Neural cell (in vitro differentiated cells): ENCODE measurements at regions not wholly inside any gene's neighbourhood (a gene's known extent, or its start where the extent isn't known, plus 50 kb on each side); places are given as distances from the start of the nearest gene placed in this dataset.

Source experiments
- H2AFZ ChIP-seq: fragments of 200-600, 300-800 bp; sonication (generic), shearing (Covaris generic); 2 replicates; pipeline ENCODE4 v1.6.0; 2014; ENCODE audit warnings: low read depth, mild to moderate bottlenecking, antibody characterized with exemption, low read length, moderate library complexity
- H3F3A ChIP-seq: fragments of 200-600 bp; shearing (Covaris generic); 2 replicates; pipeline ENCODE4 v1.6.1; 2016; ENCODE audit warnings: mild to moderate bottlenecking, moderate library complexity, mixed read lengths, antibody characterized with exemption, low read length; ENCODE audit not compliant: insufficient read depth, poor library complexity, severe bottlenecking
- H3K27ac ChIP-seq: fragments of 200-600, 300-800 bp; sonication (generic), shearing (Covaris generic); 2 replicates; pipeline ENCODE4 v1.5.1; 2014; ENCODE audit warnings: mild to moderate bottlenecking, low read length, moderate library complexity
- H3K27me3 ChIP-seq: fragments of 300-800, 200-600 bp; sonication (generic), shearing (Covaris generic); 2 replicates; pipeline ENCODE4 v1.6.0; 2014; ENCODE audit warnings: mild to moderate bottlenecking, low read depth, low read length, moderate library complexity; ENCODE audit not compliant: insufficient read depth
- H3K36me3 ChIP-seq: fragments of 300-800, 200-600 bp; sonication (generic), shearing (Covaris generic); 2 replicates; pipeline ENCODE4 v1.5.1; 2014; ENCODE audit warnings: mild to moderate bottlenecking, antibody characterized with exemption, low read length, moderate library complexity; ENCODE audit not compliant: insufficient read depth
- H3K4me2 ChIP-seq: fragments of 300-800, 200-600 bp; sonication (generic), shearing (Covaris generic); 2 replicates; pipeline ENCODE4 v1.6.0; 2014; ENCODE audit warnings: mild to moderate bottlenecking, low read length
- H3K4me3 ChIP-seq: fragments of 300-800, 200-600 bp; sonication (generic), shearing (Covaris generic); 2 replicates; pipeline ENCODE4 v1.5.1; 2014; ENCODE audit warnings: mild to moderate bottlenecking, low read length, moderate library complexity
- H3K79me2 ChIP-seq: fragments of 200-600 bp; shearing (Covaris generic); replicated peaks from 2 replicates; pipeline ENCODE4 v1.6.0; 2014; ENCODE audit warnings: mild to moderate bottlenecking, low read length, moderate library complexity; ENCODE audit not compliant: insufficient read depth
- H3K9ac ChIP-seq: fragments of 300-800, 200-600 bp; sonication (generic), shearing (Covaris generic); 2 replicates; pipeline ENCODE4 v1.6.1; 2016; ENCODE audit warnings: mild to moderate bottlenecking, low read length, mixed read lengths
- H3K9me2 ChIP-seq: fragments of 200-600 bp; shearing (Covaris generic); 2 replicates; pipeline ENCODE4 v1.6.1; 2016; ENCODE audit warnings: mild to moderate bottlenecking, low read length, mixed read lengths; ENCODE audit not compliant: insufficient read depth
- H3K9me3 ChIP-seq: fragments of 200-600, 300-800 bp; sonication (generic), shearing (Covaris generic); 2 replicates; pipeline ENCODE4 v1.6.1; 2016; ENCODE audit warnings: mild to moderate bottlenecking, mixed run types, low read length, moderate library complexity, mixed read lengths
- H4K20me1 ChIP-seq: fragments of 200-600 bp; shearing (Covaris generic); 2 replicates; pipeline ENCODE4 v1.6.1; 2016; ENCODE audit warnings: mild to moderate bottlenecking, mixed run types; ENCODE audit not compliant: insufficient read depth
- CTCF ChIP-seq: fragments of 450-650 bp; IDR thresholded peaks from 2 replicates; pipeline ENCODE4 v1.5.1; 2014; ENCODE audit warnings: antibody characterized with exemption, mild to moderate bottlenecking, moderate library complexity; ENCODE audit not compliant: poor library complexity, severe bottlenecking
- EP300 ChIP-seq: fragments of 450-650 bp; conservative IDR thresholded peaks from 2 replicates; pipeline ENCODE4 v1.6.1; 2014; ENCODE audit warnings: antibody characterized with exemption, mild to moderate bottlenecking, moderate library complexity; ENCODE audit not compliant: poor library complexity, severe bottlenecking
- EZH2 ChIP-seq: fragments of 200-600, 300-800 bp; shearing (Covaris generic), sonication (generic); IDR thresholded peaks from 2 replicates; pipeline ENCODE4 v1.6.1; 2014; ENCODE audit warnings: antibody characterized with exemption, low read length, borderline replicate concordance, mild to moderate bottlenecking; ENCODE audit not compliant: insufficient read depth, poor library complexity, severe bottlenecking
- MXI1 ChIP-seq: fragments of 450-650 bp; conservative IDR thresholded peaks from 2 replicates; pipeline ENCODE4 v1.6.1; 2014; ENCODE audit warnings: antibody characterized with exemption, mild to moderate bottlenecking; ENCODE audit not compliant: poor library complexity, severe bottlenecking
- POLR2AphosphoS5 ChIP-seq: IDR thresholded peaks from 2 replicates; pipeline ENCODE4 v1.6.1; 2012
- RAD21 ChIP-seq: fragments of 450-650 bp; conservative IDR thresholded peaks from 2 replicates; pipeline ENCODE4 v1.6.1; 2014; ENCODE audit warnings: antibody characterized with exemption, mild to moderate bottlenecking, moderate library complexity
- REST ChIP-seq: IDR thresholded peaks from 2 replicates; pipeline ENCODE4 v1.6.1; 2012; ENCODE audit warnings: borderline replicate concordance
- SMC3 ChIP-seq: fragments of 450-650 bp; conservative IDR thresholded peaks from 2 replicates; pipeline ENCODE4 v1.6.1; 2014; ENCODE audit warnings: antibody characterized with exemption, mild to moderate bottlenecking, moderate library complexity; ENCODE audit not compliant: poor library complexity
- TAF1 ChIP-seq: IDR thresholded peaks from 2 replicates; pipeline ENCODE4 v1.6.1; 2012; ENCODE audit warnings: low read depth

GRCh38 chr18:43392168-43392567 is 114.9 kb upstream of the SYT4 start:
- Histone ChIP-seq H3F3A (peaks cover 2% of the 10 kb centered on the region), H3K36me3 (no peaks in the 10 kb centered on the region), H2AFZ (no peak overlapping the region), H4K20me1 (no peaks in the 10 kb centered on the region), H3K9me2 (no peaks in the 10 kb centered on the region), H3K9me3 (no peaks in the 10 kb centered on the region), H3K4me2 (no peak overlapping the region), H3K9ac (no peak overlapping the region), H3K79me2 (no peaks in the 10 kb centered on the region), H3K4me3 (no peak overlapping the region), H3K27ac (no peak overlapping the region), H3K27me3 (no peaks in the 10 kb centered on the region)
- TF ChIP-seq TAF1 (no peak), CTCF (no peak), RAD21 (no peak), POLR2AphosphoS5 (no peak), EZH2 (no peak), EP300 (no peak), MXI1 (no peak), SMC3 (no peak), REST (no peak)

- H3K4me3 ChIP-seq, result no peak overlapping the region
- no peaks in the 10 kb centered on the region for H4K20me1 ChIP-seq
- no peak overlapping the region for H3K9ac ChIP-seq
- TF ChIP-seq EZH2 (no peak), REST (no peak), SMC3 (no peak), EP300 (no peak), MXI1 (no peak), RAD21 (no peak), POLR2AphosphoS5 (no peak), CTCF (no peak)
- no peaks in the 10 kb centered on the region for H3K9me2 ChIP-seq
- no peak overlapping the region for H3K4me2 ChIP-seq
- no peaks in the 10 kb centered on the region for H3K27me3 ChIP-seq
- H2AFZ ChIP-seq, result no peak overlapping the region
- peaks cover 2% of the 10 kb centered on the region for H3F3A ChIP-seq
- H3K27ac ChIP-seq, result no peak overlapping the region
- H3K36me3 ChIP-seq, result no peaks in the 10 kb centered on the region
- H3K79me2 ChIP-seq, result no peaks in the 10 kb centered on the region
- no peaks in the 10 kb centered on the region for H3K9me3 ChIP-seq
Measured at GRCh38 chr18:43393174-43393573, 115.9 kb upstream of the SYT4 start.
